WTC11 (cell line): ENCODE measurements at regions not wholly inside any gene's neighbourhood (a gene's known extent, or its start where the extent isn't known, plus 50 kb on each side); places are given as distances from the start of the nearest gene placed in this dataset.

Source experiments
- ATF1 ChIP-seq: sonication (generic); formaldehyde crosslinking; IDR thresholded peaks from 2 replicates; pipeline ENCODE4 v1.8.1; 2023; ENCODE audit warnings: mild to moderate bottlenecking, moderate library complexity, missing genetic modification reagents
- CREM ChIP-seq: sonication (generic); formaldehyde crosslinking; IDR thresholded peaks from 2 replicates; pipeline ENCODE4 v1.8.1; 2022; ENCODE audit warnings: mild to moderate bottlenecking, missing genetic modification reagents, moderate library complexity
- CTCF ChIP-seq: fragments of 200-600 bp; IDR thresholded peaks from 2 replicates; pipeline ENCODE4 v1.8.0; 2022; ENCODE audit warnings: antibody characterized with exemption
- MAX ChIP-seq: sonication (generic); formaldehyde crosslinking; IDR thresholded peaks from 2 replicates; pipeline ENCODE4 v1.8.0; 2022; ENCODE audit warnings: mild to moderate bottlenecking, missing genetic modification reagents
- NFATC4 ChIP-seq: fragments of 250-450 bp; sonication (Bioruptor Pico); IDR thresholded peaks from 2 replicates; pipeline ENCODE4 v1.9.0; 2021; ENCODE audit warnings: mild to moderate bottlenecking
- NFYB ChIP-seq: sonication (generic); formaldehyde crosslinking; conservative IDR thresholded peaks from 2 replicates; pipeline ENCODE4 v1.8.0; 2022; ENCODE audit warnings: low read depth, missing genetic modification reagents

- TF ChIP-seq NFYB, result no peak
- no peak for TF ChIP-seq CREM
- no peak for TF ChIP-seq CTCF
- TF ChIP-seq MAX (CRISPR knock-in tag), result no peak
- TF ChIP-seq ATF1, result no peak
- TF ChIP-seq NFATC4 (CRISPR knock-in tag), result no peak
Measured at GRCh38 chr3:103968131-103968530, 1398.6 kb upstream of the ALCAM start.
